HG03378 (cell line): ENCODE measurements at regions not wholly inside any gene's neighbourhood (a gene's known extent, or its start where the extent isn't known, plus 50 kb on each side); places are given as distances from the start of the nearest gene placed in this dataset.
"Not testable (repeated sequence)": the region's sequence is repeated elsewhere in the genome, so short reads cannot be mapped to it uniquely, and the experiment has no call there.

Experiments used
- ATAC-seq: cut with Tn5 transposase; IDR thresholded peaks from one replicate; pipeline ENCODE4 v1.9.1; 2021; ENCODE audit warnings: mild to moderate bottlenecking, moderate library complexity; ENCODE audit not compliant: unreplicated experiment

DNA sequence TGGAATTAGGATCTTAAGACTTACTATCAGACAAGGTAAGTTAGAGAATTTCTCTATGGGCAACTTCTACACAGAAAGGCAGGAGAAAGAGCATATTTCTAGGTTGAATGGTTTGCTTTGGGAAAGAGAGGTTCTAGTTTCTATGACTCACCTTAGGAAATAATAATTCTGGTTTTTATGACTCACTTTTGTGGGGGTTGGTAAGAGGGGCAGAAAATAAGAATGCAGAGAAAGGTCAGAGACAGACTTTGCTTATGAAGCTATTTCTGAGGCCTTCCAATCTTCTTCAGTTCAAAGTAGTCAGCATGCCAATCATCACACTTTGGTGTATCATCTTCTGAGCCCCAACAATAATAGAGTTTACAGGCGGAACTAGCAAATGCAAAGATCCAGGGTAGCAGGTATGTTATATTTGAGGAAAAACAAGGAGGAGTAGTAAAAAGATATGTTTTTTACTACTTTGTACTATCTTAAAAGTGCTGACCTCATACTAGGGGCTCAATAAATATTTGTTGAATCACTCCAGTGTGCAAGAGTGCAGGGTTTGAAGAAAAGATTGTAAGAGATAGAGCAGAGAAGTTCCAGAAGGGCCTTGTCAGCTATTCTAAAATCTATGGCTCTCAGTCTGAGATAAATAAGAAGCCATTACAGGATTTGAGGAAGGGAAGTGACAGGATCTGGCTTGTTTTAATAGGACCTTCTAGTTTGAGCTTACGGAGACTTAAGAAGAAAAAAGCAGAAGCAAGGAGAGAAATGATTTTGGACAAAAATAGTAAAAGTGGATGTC is 56.7 kb upstream of the LRFN5 start:
- no peak for ATAC-seq

- ATAC-seq, result no peak
Measured at GRCh38 chr14:41549282-41549681, 57.4 kb upstream of the LRFN5 start.

GRCh38 chr14:41548666-41549065 is 58.0 kb upstream of the LRFN5 start:
- no peak for ATAC-seq

DNA sequence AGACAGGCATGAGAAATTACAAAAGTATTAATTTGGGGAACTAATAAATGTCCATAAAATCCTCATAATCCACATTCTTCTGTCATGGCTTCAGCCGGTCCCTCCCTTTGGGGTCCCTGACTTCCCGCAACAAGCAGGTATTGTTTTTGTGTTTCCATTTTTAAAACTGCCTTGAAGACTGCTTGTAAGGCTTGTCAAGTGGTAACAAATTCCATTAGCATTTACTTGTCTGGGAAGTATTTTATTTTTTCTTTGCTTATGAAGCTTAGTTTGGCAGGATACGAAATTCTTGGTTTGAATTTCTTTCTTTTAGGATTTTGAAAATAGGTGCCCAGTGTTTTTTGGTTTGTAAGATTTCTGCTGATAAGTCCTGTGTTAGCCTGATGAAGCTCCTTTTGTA is 65.3 kb upstream of the LRFN5 start:
- no peak for ATAC-seq

- ATAC-seq, result no peak
Measured at GRCh38 chr14:41532255-41532654, 74.4 kb upstream of the LRFN5 start.

DNA sequence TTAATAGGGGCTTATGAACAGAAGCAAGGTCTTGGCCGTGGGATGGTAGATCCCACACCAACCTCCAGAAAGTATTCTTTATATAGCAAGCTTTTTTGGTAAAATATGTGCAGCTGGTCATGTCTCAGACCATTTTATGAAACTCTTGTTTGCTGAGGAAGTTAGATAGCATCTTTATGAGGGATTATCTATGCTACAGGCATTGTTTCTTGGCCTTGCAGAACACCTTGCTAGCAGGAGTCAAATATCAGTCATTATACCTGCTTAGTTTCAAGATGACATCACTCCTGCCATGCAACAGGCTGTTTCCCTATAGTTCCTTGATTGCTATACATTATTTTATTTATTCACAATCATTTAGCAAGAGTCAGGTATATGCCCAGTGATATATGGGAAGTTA is 84.8 kb upstream of the LRFN5 start:
- no peak for ATAC-seq

DNA sequence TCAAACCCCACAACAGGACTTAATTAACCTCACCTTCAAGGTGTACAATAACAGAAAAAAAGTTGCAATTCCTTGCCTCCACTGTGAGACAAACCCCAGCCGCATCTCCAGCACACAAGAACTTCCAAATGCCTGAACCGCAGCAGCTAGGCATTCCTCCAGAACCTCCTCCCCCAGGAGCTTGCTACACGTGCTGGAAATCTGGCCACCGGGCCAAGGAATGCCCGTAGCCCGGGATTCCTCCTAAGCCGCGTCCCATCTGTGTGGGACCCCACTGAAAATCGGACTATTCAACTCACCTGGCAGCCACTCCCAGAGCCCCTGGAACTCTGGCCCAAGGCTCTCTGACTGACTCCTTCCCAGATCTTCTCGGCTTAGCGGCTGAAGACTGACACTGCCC is 88.6 kb upstream of the LRFN5 start:
- ATAC-seq, result not testable (repeated sequence)

- ATAC-seq, result no peak
Measured at GRCh38 chr14:41506552-41506951, 100.1 kb upstream of the LRFN5 start.

GRCh38 chr14:41505491-41505890 is 101.2 kb upstream of the LRFN5 start:
- ATAC-seq, result no peak

DNA sequence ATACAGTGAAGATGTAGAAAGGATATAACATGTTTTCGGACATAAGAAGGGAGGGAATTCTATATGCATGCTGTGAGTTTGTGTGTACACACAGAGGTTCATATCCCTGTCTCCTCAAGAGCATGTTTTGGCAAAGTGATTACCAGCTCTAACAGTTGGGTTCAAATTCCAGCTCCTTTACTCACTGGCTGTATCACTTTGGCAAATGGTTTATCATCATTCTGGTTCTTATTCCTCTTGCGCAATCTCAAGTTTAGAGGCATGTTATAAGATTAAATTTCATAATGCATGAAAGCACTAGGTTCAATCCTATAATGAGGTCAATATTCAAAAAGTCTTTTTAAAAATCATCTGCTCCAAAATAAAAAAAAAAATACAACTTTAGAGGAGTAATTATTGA is 107.7 kb upstream of the LRFN5 start:
- ATAC-seq, result no peak

DNA sequence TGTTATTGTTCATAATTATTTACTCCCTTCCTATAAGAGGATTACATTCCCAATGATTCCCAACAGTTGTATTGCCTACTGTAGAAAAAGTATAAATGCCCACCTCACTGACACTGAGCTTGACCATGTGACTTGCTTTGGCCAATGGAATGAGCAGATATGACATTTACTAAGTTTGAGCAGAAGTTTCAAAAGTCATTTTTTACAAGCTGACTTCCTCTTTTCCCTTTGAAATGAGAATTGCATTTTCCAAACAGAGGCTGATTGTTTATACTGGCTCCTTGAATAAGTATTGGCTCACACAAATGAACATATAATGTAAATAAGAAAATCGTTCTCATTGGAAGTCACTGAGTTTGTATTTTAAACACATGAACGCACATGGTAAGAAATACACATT is 116.4 kb upstream of the LRFN5 start:
- no peak for ATAC-seq

GRCh38 chr14:41489315-41489972 is 117.2 kb upstream of the LRFN5 start:
- ATAC-seq, result no peak

- ATAC-seq, result no peak
Measured at GRCh38 chr14:41488401-41488800, 118.3 kb upstream of the LRFN5 start.

DNA sequence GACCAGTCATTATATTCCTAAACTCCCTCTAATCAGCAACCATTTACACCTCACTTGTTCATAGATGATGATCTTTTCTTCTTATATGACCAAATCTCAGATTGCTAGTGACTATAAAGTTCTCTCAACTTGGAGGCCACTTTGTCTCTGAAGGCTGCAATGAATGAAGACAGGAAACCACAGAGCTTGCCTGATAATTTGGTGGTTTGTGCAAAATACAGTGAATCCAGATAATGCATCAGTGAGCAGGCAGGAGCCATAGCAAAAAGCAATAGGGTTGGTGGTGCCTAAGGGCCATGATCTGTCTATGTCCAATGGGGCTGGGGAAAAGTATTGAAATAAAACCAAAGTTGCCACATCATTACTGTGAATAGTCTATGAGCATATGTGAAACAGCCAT is 123.8 kb upstream of the LRFN5 start:
- no peak for ATAC-seq

DNA sequence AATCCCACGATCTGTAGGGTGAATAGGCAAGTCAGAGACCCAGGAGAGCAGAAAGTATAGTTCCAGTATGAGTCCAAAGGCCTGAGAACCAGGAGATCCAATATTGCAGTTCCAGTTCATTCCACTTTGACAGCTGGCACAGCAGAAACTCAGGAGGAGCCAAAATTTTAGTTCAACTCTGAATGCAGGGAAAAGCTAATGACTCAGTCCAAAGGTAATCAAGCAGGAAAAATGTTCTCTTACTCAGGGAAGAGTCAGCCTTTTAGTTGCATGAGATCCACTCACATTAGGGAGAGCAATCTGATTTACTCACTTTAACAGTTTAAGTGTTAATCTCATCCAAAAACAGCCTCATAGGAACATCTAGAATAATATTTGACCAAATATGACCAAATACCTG is 130.2 kb upstream of the LRFN5 start:
- ATAC-seq, result no peak

DNA sequence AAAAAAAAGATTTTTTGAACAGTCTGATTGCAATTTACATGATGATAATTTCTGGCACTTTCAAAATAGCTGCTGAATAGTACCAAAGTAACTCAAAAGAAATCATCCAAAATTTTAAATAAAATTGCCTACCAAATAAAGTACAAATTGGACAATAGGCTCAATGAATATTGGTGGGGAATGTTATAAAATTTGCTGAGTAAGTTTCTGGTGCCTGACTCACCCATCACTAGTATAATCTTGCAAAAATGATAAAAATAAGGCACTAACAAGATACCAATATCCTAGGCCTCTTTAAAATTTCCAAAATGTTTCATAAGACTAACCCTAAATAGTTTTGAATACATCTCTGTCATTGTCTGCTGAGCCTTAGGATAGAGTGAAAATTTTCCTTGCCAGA is 145.3 kb upstream of the LRFN5 start:
- ATAC-seq, result no peak

- ATAC-seq, result no peak
Measured at GRCh38 chr14:41457393-41457792, 149.3 kb upstream of the LRFN5 start.

GRCh38 chr14:41449066-41449465 is 157.6 kb upstream of the LRFN5 start:
- ATAC-seq, result no peak

- ATAC-seq, result no peak
Measured at GRCh38 chr14:41446008-41446407, 160.7 kb upstream of the LRFN5 start.

DNA sequence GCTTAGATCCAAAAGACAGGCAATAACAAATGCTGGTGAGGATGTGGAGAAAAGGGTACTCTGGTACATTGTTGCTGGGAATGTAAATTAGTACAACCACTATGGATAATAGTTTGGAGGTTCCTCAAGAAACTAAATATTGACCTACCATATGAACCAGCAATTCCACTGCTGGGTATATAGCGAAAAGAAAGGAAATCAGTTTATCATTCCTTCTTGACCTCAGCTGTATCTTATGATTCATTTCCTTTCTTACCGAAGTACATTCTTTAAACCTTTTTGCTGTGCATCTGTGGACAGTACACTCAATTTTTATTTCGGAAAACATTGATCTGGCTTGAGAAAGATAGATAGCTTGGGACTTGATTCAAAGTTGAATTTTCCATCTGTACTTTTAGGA is 183.2 kb upstream of the LRFN5 start:
- ATAC-seq, result no peak

GRCh38 chr14:41421308-41421707 is 185.4 kb upstream of the LRFN5 start:
- not testable (repeated sequence) for ATAC-seq

GRCh38 chr14:41419709-41420108 is 187.0 kb upstream of the LRFN5 start:
- ATAC-seq, result no peak

DNA sequence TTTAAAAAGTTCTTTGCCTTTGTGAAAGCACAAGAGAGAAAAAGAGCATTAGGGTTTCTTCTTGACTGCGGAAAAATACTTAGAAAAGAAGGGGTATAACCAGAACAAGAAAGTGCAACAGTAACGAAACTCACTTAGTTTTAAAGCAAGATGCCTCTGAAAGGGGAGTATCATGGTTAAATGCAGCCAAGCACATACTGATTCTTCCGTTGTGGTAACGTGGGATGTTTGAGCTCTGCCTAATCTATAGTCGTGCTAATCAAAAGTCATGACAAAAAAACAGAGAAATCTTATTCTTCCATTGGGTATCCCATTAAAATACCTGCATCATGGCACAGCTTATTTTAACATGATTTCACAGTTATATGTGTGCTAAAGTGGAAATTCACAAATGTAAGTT is 187.8 kb upstream of the LRFN5 start:
- ATAC-seq, result no peak
